Fibroblast of skin of right quadriceps (primary cell): ENCODE measurements at regions not wholly inside any gene's neighbourhood (a gene's known extent, or its start where the extent isn't known, plus 50 kb on each side); places are given as distances from the start of the nearest gene placed in this dataset.

Experiments used
- DNase-seq: peaks from one replicate; pipeline ENCODE4 v3.0.0-alpha.2; 2013

GRCh38 chr9:89234205-89235067 lies 55.8 kb upstream of the SHC3 start:
- DNase-seq, result peak; percentile 20

GRCh38 chr9:89236955-89237573 lies 58.4 kb upstream of the SHC3 start:
- no peak for DNase-seq

GRCh38 chr9:89238424-89238823 lies 59.8 kb upstream of the SHC3 start:
- no peak for DNase-seq

- no peak for DNase-seq
These were observed 64.9 kb upstream of the SHC3 start for GRCh38 chr9:89243296-89244061.

GRCh38 chr9:89246840-89247239 lies 64.2 kb upstream of the CKS2 start:
- no peak for DNase-seq

- DNase-seq, result no peak
These were observed 63.3 kb upstream of the CKS2 start for GRCh38 chr9:89247431-89248353.

GRCh38 chr9:89249001-89249400 lies 62.0 kb upstream of the CKS2 start:
- DNase-seq, result no peak

GRCh38 chr9:89252651-89253267 lies 58.2 kb upstream of the CKS2 start:
- DNase-seq, result no peak

GRCh38 chr9:89254058-89254772 lies 56.8 kb upstream of the CKS2 start:
- DNase-seq, result no peak

- DNase-seq, result no peak
These were observed 56.2 kb upstream of the CKS2 start for GRCh38 chr9:89254773-89255125.

GRCh38 chr9:89256225-89256624 lies 54.8 kb upstream of the CKS2 start:
- DNase-seq, result no peak

- no peak for DNase-seq
These were observed 54.4 kb upstream of the CKS2 start for GRCh38 chr9:89256642-89257041.

GRCh38 chr9:89260525-89260924 lies 50.5 kb upstream of the CKS2 start:
- DNase-seq, result no peak
